Transverse colon (tissue), 4 donors: ENCODE measurements at regions not wholly inside any gene's neighbourhood (a gene's known extent, or its start where the extent isn't known, plus 50 kb on each side); places are given as distances from the start of the nearest gene placed in this dataset.

Experiments
- EP300 ChIP-seq: sonication (generic); formaldehyde crosslinking; IDR thresholded peaks from one replicate; pipeline ENCODE4 v1.6.1; 2017; ENCODE audit warnings: antibody characterized with exemption, low read depth
- POLR2A ChIP-seq: fragments of 450-650 bp; IDR thresholded peaks from one replicate; pipeline ENCODE4 v1.6.1; 2016; ENCODE audit warnings: antibody characterized with exemption, mild to moderate bottlenecking, moderate library complexity
- POLR2AphosphoS5 ChIP-seq, 3 donors: sonication (generic); formaldehyde crosslinking; IDR thresholded peaks; one replicate each; pipeline ENCODE4 v1.6.1; 2016; ENCODE audit warnings: antibody characterized with exemption in 3 of 3
- TF ChIP-seq, protein P1 (sequence below), 5 experiments: fragments of 200-600 bp in 3 of 5; fragments of 450-650 bp in 2 of 5; sonication (generic) in 3 of 5; IDR thresholded peaks; 1 replicate in 2 of 5; 2 replicates in 3 of 5; pipeline ENCODE4 v1.5.1; 2016 to 2017; ENCODE audit warnings: antibody characterized with exemption in 5 of 5, inconsistent platforms in 3 of 5, mild to moderate bottlenecking in 2 of 5, moderate library complexity in 1 of 5

DNA sequence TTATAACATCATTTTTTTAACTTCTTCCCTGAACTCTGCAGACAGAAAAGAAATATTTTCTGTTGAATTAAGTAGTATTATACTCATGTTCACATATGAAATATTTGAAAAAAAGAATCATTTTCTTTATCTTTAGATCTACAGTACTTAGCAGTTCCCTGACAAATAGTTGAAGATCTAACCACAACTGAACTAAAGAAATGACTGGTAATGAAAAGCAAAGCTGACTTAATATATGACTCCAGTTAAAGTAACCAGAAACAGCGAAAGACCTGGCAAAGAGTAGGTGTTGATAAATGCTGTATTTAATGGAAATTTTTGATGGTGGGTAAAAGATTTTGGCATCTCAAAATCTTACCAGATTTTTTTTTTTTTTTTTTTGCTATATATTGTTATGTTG lies 207.1 kb upstream of the SLC16A7 start:
- TF ChIP-seq, protein P1, sequence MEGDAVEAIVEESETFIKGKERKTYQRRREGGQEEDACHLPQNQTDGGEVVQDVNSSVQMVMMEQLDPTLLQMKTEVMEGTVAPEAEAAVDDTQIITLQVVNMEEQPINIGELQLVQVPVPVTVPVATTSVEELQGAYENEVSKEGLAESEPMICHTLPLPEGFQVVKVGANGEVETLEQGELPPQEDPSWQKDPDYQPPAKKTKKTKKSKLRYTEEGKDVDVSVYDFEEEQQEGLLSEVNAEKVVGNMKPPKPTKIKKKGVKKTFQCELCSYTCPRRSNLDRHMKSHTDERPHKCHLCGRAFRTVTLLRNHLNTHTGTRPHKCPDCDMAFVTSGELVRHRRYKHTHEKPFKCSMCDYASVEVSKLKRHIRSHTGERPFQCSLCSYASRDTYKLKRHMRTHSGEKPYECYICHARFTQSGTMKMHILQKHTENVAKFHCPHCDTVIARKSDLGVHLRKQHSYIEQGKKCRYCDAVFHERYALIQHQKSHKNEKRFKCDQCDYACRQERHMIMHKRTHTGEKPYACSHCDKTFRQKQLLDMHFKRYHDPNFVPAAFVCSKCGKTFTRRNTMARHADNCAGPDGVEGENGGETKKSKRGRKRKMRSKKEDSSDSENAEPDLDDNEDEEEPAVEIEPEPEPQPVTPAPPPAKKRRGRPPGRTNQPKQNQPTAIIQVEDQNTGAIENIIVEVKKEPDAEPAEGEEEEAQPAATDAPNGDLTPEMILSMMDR (IDR thresholded peaks at IDR 0.05): no peak
- TF ChIP-seq POLR2AphosphoS5 (IDR thresholded peaks at IDR 0.05) (no peak), EP300 (no peak), POLR2A (no peak)
